ENCODE measurements at regions not wholly inside any gene's neighbourhood (a gene's known extent, or its start where the extent isn't known, plus 50 kb on each side); places are given as distances from the start of the nearest gene placed in this dataset.

DNA sequence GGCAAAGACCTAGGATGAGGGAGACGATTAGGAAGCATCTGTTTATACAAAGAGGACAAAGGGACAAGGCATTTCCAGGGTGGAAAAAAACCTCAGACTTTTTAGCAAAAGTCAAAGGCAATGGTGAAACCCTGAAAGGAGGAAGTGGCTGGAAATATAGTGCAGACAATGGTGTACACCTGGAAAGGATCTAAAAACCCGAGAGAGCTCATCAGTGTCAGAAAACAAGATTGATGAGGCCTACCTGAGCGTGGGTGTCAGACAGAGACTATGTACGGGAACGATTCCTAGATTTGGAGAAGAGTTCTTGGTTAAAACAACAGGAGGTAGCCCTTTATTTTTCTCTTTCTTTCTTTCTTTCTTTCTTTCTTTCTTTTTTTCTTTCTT, 68.8 kb upstream of the HUNK start:
- Histone ChIP-seq H3K36me3 (replicated peaks in 1 of 2; ENCODE audit: control insufficient read depth in 1 of 2, insufficient read depth in 2 of 2, low read length in 1 of 2) (no peaks in the 10 kb centered on the region), H3F3A (replicated peaks; ENCODE audit: insufficient read depth) (no peaks in the 10 kb centered on the region), H3K9me3 (no peaks in the 10 kb centered on the region), H3K4me2 (no peak overlapping the region), H3K9me2 (no peaks in the 10 kb centered on the region), H2AFZ (ENCODE audit: low read depth) (no peak overlapping the region), H4K20me1 (ENCODE audit: insufficient read depth) (no peaks in the 10 kb centered on the region), H3K79me2 (ENCODE audit: insufficient read depth) (no peaks in the 10 kb centered on the region), H3K9ac (no peak overlapping the region), H3K4me1 (ENCODE audit: control insufficient read depth in 1 of 2, insufficient read depth in 2 of 2, low read depth in 1 of 2, low read length in 1 of 2) (no peaks in the 10 kb centered on the region; a peak in 1 of 4 replicates), H3K4me3 (ENCODE audit: low read depth in 2 of 2, low read length in 1 of 2) (no peak overlapping the region), H3K27me3 (ENCODE audit: insufficient read depth) (no peaks in the 10 kb centered on the region), H3K27ac (ENCODE audit: low read depth in 2 of 2, low read length in 1 of 2) (no peak overlapping the region)
- TF ChIP-seq FOXM1 (IDR thresholded peaks at IDR 0.05; ENCODE audit: low read depth) (no peak), YY1 (IDR thresholded peaks at IDR 0.05; ENCODE audit: low read depth) (no peak), ELF1 (IDR thresholded peaks at IDR 0.05) (no peak), POLR2AphosphoS5 (IDR thresholded peaks at IDR 0.05; ENCODE audit: low read depth, low read length) (no peak), SMC3 (IDR thresholded peaks at IDR 0.05; ENCODE audit: low read depth, low read length) (no peak), EZH2phosphoT487 (IDR thresholded peaks at IDR 0.05; ENCODE audit: borderline replicate concordance, low read depth) (no peak), JUND (IDR thresholded peaks at IDR 0.05) (no peak), TEAD4 (IDR thresholded peaks at IDR 0.05; ENCODE audit: borderline replicate concordance, insufficient read depth) (no peak), TCF12 (IDR thresholded peaks at IDR 0.05) (no peak), RAD21 (IDR thresholded peaks at IDR 0.05; ENCODE audit: low read length) (no peak), RXRA (IDR thresholded peaks at IDR 0.05; ENCODE audit: borderline replicate concordance, low read depth) (no peak), RCOR1 (IDR thresholded peaks at IDR 0.05; ENCODE audit: low read length) (no peak)
- TF ChIP-seq, protein P1, sequence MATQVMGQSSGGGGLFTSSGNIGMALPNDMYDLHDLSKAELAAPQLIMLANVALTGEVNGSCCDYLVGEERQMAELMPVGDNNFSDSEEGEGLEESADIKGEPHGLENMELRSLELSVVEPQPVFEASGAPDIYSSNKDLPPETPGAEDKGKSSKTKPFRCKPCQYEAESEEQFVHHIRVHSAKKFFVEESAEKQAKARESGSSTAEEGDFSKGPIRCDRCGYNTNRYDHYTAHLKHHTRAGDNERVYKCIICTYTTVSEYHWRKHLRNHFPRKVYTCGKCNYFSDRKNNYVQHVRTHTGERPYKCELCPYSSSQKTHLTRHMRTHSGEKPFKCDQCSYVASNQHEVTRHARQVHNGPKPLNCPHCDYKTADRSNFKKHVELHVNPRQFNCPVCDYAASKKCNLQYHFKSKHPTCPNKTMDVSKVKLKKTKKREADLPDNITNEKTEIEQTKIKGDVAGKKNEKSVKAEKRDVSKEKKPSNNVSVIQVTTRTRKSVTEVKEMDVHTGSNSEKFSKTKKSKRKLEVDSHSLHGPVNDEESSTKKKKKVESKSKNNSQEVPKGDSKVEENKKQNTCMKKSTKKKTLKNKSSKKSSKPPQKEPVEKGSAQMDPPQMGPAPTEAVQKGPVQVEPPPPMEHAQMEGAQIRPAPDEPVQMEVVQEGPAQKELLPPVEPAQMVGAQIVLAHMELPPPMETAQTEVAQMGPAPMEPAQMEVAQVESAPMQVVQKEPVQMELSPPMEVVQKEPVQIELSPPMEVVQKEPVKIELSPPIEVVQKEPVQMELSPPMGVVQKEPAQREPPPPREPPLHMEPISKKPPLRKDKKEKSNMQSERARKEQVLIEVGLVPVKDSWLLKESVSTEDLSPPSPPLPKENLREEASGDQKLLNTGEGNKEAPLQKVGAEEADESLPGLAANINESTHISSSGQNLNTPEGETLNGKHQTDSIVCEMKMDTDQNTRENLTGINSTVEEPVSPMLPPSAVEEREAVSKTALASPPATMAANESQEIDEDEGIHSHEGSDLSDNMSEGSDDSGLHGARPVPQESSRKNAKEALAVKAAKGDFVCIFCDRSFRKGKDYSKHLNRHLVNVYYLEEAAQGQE (IDR thresholded peaks at IDR 0.05; ENCODE audit: low read depth, low read length), result no peak
- TF ChIP-seq, protein P2, sequence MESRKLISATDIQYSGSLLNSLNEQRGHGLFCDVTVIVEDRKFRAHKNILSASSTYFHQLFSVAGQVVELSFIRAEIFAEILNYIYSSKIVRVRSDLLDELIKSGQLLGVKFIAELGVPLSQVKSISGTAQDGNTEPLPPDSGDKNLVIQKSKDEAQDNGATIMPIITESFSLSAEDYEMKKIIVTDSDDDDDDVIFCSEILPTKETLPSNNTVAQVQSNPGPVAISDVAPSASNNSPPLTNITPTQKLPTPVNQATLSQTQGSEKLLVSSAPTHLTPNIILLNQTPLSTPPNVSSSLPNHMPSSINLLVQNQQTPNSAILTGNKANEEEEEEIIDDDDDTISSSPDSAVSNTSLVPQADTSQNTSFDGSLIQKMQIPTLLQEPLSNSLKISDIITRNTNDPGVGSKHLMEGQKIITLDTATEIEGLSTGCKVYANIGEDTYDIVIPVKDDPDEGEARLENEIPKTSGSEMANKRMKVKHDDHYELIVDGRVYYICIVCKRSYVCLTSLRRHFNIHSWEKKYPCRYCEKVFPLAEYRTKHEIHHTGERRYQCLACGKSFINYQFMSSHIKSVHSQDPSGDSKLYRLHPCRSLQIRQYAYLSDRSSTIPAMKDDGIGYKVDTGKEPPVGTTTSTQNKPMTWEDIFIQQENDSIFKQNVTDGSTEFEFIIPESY (IDR thresholded peaks at IDR 0.05; ENCODE audit: borderline replicate concordance, low read depth), result no peak
- TF ChIP-seq, protein P3, sequence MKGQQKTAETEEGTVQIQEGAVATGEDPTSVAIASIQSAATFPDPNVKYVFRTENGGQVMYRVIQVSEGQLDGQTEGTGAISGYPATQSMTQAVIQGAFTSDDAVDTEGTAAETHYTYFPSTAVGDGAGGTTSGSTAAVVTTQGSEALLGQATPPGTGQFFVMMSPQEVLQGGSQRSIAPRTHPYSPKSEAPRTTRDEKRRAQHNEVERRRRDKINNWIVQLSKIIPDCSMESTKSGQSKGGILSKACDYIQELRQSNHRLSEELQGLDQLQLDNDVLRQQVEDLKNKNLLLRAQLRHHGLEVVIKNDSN (IDR thresholded peaks at IDR 0.05; ENCODE audit: borderline replicate concordance, low read depth), result no peak
- ChIA-PET POLR2A (no interaction called here), CTCF (interaction anchor here (2.3 kb wide), 1 partner anchor 454 kb away, joined by 9 read pairs; no protein-coding TSS in a partner anchor)
- no peak for DNase-seq
- 34% methylated on average over 5 of the region's 5 CpGs for WGBS (ENCODE audit: low lambda C conversion rate)
